GM12873 (cell line): ENCODE measurements at regions not wholly inside any gene's neighbourhood (a gene's known extent, or its start where the extent isn't known, plus 50 kb on each side); places are given as distances from the start of the nearest gene placed in this dataset.

Experiments used
- CTCF ChIP-seq: IDR thresholded peaks from 2 replicates; pipeline ENCODE4 v1.5.1; 2012; ENCODE audit warnings: low read depth, mild to moderate bottlenecking, moderate library complexity, low read length, control low read depth; ENCODE audit not compliant: insufficient read depth; ENCODE audit errors: missing control alignments

GRCh38 chr13:40492511-40492910 lies 173.9 kb downstream of the FOXO1 start:
- no peak for TF ChIP-seq CTCF

- TF ChIP-seq CTCF: no peak
These were observed 171.9 kb downstream of the FOXO1 start for GRCh38 chr13:40494513-40494912.

- no peak for TF ChIP-seq CTCF
These were observed 171.4 kb downstream of the FOXO1 start for GRCh38 chr13:40494946-40495620.

GRCh38 chr13:40495621-40496001 lies 170.8 kb downstream of the FOXO1 start:
- TF ChIP-seq CTCF: no peak

- TF ChIP-seq CTCF: no peak
These were observed 170.2 kb downstream of the FOXO1 start for GRCh38 chr13:40496035-40496810.

GRCh38 chr13:40498461-40498860 lies 168.0 kb downstream of the FOXO1 start:
- TF ChIP-seq CTCF: no peak

GRCh38 chr13:40502236-40502635 lies 164.2 kb downstream of the FOXO1 start:
- no peak for TF ChIP-seq CTCF
